ENCODE measurements at regions not wholly inside any gene's neighbourhood (a gene's known extent, or its start where the extent isn't known, plus 50 kb on each side); places are given as distances from the start of the nearest gene placed in this dataset.

DNA sequence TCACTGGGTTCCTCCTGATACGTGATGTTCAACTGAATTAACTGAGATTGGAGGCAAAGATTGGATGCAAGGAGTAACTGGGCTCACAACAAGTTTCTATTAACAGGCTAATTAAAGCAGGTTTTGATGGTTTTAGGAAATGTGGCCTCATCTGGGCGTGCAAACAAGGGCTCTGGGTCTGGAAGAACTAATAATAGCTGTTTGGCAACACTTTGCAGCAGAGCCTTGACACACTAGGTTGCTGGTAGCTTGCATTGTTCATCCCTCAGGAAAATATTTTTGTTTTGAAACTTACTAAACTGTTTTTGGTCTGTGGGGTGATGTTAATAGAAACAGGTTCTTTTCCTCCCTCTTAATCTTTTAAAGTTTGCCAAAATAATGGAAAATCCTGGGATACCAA is 117.2 kb upstream of the CD93 start:
- H3K27ac Mint-ChIP-seq (ENCODE audit: unreplicated experiment), result no peak overlapping the region
- peaks cover 1% of the 10 kb centered on the region for H3K27me3 Mint-ChIP-seq (ENCODE audit: unreplicated experiment)
- TF ChIP-seq, protein P1, sequence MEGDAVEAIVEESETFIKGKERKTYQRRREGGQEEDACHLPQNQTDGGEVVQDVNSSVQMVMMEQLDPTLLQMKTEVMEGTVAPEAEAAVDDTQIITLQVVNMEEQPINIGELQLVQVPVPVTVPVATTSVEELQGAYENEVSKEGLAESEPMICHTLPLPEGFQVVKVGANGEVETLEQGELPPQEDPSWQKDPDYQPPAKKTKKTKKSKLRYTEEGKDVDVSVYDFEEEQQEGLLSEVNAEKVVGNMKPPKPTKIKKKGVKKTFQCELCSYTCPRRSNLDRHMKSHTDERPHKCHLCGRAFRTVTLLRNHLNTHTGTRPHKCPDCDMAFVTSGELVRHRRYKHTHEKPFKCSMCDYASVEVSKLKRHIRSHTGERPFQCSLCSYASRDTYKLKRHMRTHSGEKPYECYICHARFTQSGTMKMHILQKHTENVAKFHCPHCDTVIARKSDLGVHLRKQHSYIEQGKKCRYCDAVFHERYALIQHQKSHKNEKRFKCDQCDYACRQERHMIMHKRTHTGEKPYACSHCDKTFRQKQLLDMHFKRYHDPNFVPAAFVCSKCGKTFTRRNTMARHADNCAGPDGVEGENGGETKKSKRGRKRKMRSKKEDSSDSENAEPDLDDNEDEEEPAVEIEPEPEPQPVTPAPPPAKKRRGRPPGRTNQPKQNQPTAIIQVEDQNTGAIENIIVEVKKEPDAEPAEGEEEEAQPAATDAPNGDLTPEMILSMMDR (IDR thresholded peaks at IDR 0.05; ENCODE audit: partially characterized antibody, unreplicated experiment), result no peak
- H3K9me3 Mint-ChIP-seq (ENCODE audit: unreplicated experiment), result peaks cover 1% of the 10 kb centered on the region
- peaks cover 15% of the 10 kb centered on the region for H3K4me1 Mint-ChIP-seq (ENCODE audit: low read depth, unreplicated experiment)
- DNase-seq, result no peak
- H3K4me3 Mint-ChIP-seq (ENCODE audit: unreplicated experiment), result no peak overlapping the region
- no peaks in the 10 kb centered on the region for H3K36me3 Mint-ChIP-seq (ENCODE audit: unreplicated experiment)

DNA sequence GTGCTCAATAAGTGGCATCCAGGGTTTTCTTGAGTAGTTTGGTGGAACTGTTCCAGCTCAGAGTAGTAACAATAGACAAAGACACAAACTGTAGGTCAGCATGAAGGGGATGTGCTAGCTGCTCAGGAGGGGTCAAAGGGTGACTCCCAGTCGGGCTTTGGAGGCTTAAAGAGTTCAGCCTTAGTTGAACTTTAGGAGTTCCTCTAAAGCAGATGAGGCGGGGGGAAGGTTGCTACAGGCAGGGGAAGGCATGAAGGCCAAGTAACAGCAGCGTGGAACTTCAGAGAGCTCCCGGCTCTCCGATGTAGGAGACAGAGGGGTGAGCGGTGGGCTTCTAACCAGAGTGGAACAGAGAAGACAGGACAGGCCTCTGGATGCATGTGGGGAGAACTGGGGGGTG is 115.5 kb upstream of the CD93 start:
- H3K27ac Mint-ChIP-seq (ENCODE audit: unreplicated experiment), result no peak overlapping the region
- H3K27me3 Mint-ChIP-seq (ENCODE audit: unreplicated experiment), result peaks cover 1% of the 10 kb centered on the region
- H3K36me3 Mint-ChIP-seq (ENCODE audit: unreplicated experiment), result no peaks in the 10 kb centered on the region
- peaks cover 1% of the 10 kb centered on the region for H3K9me3 Mint-ChIP-seq (ENCODE audit: unreplicated experiment)
- DNase-seq, result no peak
- TF ChIP-seq, protein P1 (IDR thresholded peaks at IDR 0.05; ENCODE audit: partially characterized antibody, unreplicated experiment), result no peak
- peaks cover 15% of the 10 kb centered on the region for H3K4me1 Mint-ChIP-seq (ENCODE audit: low read depth, unreplicated experiment)
- no peak overlapping the region for H3K4me3 Mint-ChIP-seq (ENCODE audit: unreplicated experiment)

DNA sequence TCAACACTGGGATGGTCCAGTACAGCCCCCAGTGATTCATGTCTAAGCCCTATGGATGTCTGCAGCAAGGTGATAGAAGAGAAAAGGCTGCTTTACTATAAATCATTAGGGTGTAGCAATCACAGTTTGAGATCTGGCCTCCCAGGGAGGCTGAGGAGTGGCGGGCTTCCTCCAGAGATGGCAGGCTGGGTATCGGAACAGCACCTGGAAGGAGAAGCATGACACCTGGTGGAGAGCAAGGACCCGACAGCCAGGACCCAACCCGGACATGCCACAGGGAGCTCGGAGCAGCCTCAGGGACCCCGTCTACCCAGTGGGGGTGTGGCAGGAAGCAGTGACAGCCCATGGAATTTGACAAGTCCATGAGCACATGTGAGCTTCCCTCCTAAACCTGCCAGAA is 114.8 kb upstream of the CD93 start:
- no peak overlapping the region for H3K27ac Mint-ChIP-seq (ENCODE audit: unreplicated experiment)
- H3K4me3 Mint-ChIP-seq (ENCODE audit: unreplicated experiment), result no peak overlapping the region
- TF ChIP-seq, protein P1 (IDR thresholded peaks at IDR 0.05; ENCODE audit: partially characterized antibody, unreplicated experiment), result no peak
- DNase-seq, result no peak
- no peaks in the 10 kb centered on the region for H3K9me3 Mint-ChIP-seq (ENCODE audit: unreplicated experiment)
- no peaks in the 10 kb centered on the region for H3K36me3 Mint-ChIP-seq (ENCODE audit: unreplicated experiment)
- H3K4me1 Mint-ChIP-seq (ENCODE audit: low read depth, unreplicated experiment), result peaks cover 15% of the 10 kb centered on the region
- H3K27me3 Mint-ChIP-seq (ENCODE audit: unreplicated experiment), result peaks cover 1% of the 10 kb centered on the region

DNA sequence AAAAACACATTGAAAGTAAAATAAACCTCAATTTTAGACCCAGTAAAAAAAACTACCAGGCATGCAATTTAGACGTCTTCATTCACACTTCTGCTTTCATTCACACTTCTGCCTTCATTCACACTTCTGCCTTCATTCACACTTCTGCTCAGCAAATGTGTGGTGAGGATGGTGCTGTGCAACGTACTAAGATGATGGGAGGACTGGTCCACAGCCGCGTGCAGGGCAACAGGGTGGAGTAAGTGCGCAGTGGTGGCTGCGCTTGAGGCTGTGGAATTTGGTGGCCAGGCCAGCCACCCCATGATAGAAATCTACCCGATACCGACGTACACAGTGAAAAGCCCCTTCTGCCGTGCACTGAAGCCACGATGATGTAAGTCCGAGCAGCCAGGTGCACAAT is 114.3 kb upstream of the CD93 start:
- Mint-ChIP-seq H3K36me3 (ENCODE audit: unreplicated experiment) (no peaks in the 10 kb centered on the region), H3K9me3 (ENCODE audit: unreplicated experiment) (no peaks in the 10 kb centered on the region), H3K4me1 (ENCODE audit: low read depth, unreplicated experiment) (peaks cover 13% of the 10 kb centered on the region), H3K4me3 (ENCODE audit: unreplicated experiment) (no peak overlapping the region), H3K27me3 (ENCODE audit: unreplicated experiment) (peaks cover 1% of the 10 kb centered on the region), H3K27ac (ENCODE audit: unreplicated experiment) (no peak overlapping the region)
- TF ChIP-seq, protein P1 (IDR thresholded peaks at IDR 0.05; ENCODE audit: partially characterized antibody, unreplicated experiment), result no peak
- DNase-seq, result no peak

DNA sequence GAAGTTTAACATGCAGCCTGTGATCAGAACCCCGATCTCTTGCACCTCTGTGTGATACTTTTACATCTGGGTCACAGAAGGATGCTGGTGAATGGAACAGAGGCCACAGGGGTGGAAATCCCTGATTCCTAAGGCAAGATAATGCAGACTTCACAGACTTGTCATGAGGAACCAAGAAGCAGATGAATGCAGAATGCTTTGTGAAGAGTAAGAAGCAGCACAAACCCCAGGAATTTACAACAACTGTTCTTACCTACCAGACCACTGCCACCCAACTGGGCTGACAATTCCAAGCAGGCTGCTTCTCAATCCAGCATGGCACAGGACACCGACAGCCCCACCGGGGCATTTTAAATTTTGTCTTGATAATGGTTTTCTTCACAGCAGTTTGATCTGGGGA is 113.2 kb upstream of the CD93 start:
- no peak for DNase-seq

More for the DNA sequence above, 113.2 kb upstream of the CD93 start:
- TF ChIP-seq, protein P1 (IDR thresholded peaks at IDR 0.05; ENCODE audit: partially characterized antibody, unreplicated experiment), result no peak
- Mint-ChIP-seq H3K4me3 (ENCODE audit: unreplicated experiment) (no peak overlapping the region), H3K4me1 (ENCODE audit: low read depth, unreplicated experiment) (peaks cover 3% of the 10 kb centered on the region), H3K36me3 (ENCODE audit: unreplicated experiment) (no peaks in the 10 kb centered on the region), H3K9me3 (ENCODE audit: unreplicated experiment) (no peaks in the 10 kb centered on the region), H3K27me3 (ENCODE audit: unreplicated experiment) (peaks cover 1% of the 10 kb centered on the region), H3K27ac (ENCODE audit: unreplicated experiment) (no peak overlapping the region)

Data from glutamatergic neuron (in vitro differentiated cells).